ENCODE measurements at regions not wholly inside any gene's neighbourhood (a gene's known extent, or its start where the extent isn't known, plus 50 kb on each side); places are given as distances from the start of the nearest gene placed in this dataset.

DNA sequence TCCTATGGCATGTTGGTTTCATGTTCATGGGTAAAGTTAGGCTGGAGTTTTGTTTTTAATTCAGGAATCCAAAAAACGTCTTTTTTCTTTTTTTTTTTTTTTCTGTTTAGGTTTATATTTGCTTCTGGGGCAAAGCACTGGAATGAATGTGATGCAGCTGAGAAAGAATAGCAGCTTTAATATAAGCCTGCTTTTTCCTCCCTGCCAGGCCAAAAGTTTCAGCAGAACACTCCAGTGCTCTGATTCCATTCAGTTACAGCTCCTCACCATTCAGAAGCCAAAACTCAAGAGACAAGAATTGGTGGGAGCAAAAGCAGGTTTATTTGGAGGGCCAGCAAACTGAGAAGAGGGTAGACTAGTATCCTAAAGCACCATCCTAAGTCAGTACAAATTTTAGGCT lies 102.7 kb upstream of the PELI1 start:
- 56 to 64% methylated on average over 1 of the region's 1 CpG for WGBS, 2 donors
- no peaks in the 10 kb centered on the region for H3K36me3 ChIP-seq
- H3K27ac ChIP-seq: no peak overlapping the region
- no peaks in the 10 kb centered on the region for H3K9me3 ChIP-seq
- intact Hi-C loops (cut with DNase I): no loop called here
- no peaks in the 10 kb centered on the region for H3K27me3 ChIP-seq
- peaks cover 0 to 10% (median 3%) of the 10 kb centered on the region in 4 donors for H3K4me1 ChIP-seq
- H3K4me3 ChIP-seq: no peak overlapping the region
- TF ChIP-seq, protein P1, sequence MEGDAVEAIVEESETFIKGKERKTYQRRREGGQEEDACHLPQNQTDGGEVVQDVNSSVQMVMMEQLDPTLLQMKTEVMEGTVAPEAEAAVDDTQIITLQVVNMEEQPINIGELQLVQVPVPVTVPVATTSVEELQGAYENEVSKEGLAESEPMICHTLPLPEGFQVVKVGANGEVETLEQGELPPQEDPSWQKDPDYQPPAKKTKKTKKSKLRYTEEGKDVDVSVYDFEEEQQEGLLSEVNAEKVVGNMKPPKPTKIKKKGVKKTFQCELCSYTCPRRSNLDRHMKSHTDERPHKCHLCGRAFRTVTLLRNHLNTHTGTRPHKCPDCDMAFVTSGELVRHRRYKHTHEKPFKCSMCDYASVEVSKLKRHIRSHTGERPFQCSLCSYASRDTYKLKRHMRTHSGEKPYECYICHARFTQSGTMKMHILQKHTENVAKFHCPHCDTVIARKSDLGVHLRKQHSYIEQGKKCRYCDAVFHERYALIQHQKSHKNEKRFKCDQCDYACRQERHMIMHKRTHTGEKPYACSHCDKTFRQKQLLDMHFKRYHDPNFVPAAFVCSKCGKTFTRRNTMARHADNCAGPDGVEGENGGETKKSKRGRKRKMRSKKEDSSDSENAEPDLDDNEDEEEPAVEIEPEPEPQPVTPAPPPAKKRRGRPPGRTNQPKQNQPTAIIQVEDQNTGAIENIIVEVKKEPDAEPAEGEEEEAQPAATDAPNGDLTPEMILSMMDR (IDR thresholded peaks at IDR 0.05): no peak
- TF ChIP-seq EP300 (IDR thresholded peaks at IDR 0.05) (no peak), POLR2A (IDR thresholded peaks at IDR 0.05) (no peak), POLR2AphosphoS5 (IDR thresholded peaks at IDR 0.05) (no peak)
- no peak for DNase-seq

DNA sequence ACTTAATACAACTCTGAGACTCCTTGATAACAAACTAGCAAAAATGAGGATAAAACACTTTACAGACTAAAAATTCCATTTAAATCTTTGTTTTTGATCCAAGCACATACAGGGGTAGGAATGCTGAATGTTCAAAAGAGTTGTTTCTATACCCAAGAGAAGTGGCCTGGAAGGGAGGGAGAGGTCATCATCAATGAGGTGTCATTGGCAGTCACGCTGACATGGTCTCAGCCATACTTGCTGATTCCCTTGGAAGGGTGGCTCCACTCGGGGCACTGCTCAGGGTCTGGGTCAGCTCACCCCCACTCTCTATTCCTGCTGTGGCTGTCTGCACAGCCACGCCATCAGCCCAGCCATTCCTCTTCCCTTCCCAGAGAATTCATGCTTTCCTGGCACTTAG lies 105.2 kb upstream of the PELI1 start:
- Histone ChIP-seq H3K4me3 (no peak overlapping the region), H3K9me3 (no peaks in the 10 kb centered on the region), H3K27ac (no peak overlapping the region), H3K36me3 (no peaks in the 10 kb centered on the region), H3K4me1 (peaks cover 0 to 10% (median 3%) of the 10 kb centered on the region in 4 donors), H3K27me3 (no peaks in the 10 kb centered on the region)
- TF ChIP-seq, protein P1 (IDR thresholded peaks at IDR 0.05): no peak
- TF ChIP-seq EP300 (IDR thresholded peaks at IDR 0.05) (no peak), POLR2AphosphoS5 (IDR thresholded peaks at IDR 0.05) (no peak), POLR2A (IDR thresholded peaks at IDR 0.05) (no peak)
- intact Hi-C loops (cut with DNase I): no loop called here
- WGBS, 2 donors: 94 to 95% methylated on average over 3 of the region's 3 CpGs
- no peak for DNase-seq

DNA sequence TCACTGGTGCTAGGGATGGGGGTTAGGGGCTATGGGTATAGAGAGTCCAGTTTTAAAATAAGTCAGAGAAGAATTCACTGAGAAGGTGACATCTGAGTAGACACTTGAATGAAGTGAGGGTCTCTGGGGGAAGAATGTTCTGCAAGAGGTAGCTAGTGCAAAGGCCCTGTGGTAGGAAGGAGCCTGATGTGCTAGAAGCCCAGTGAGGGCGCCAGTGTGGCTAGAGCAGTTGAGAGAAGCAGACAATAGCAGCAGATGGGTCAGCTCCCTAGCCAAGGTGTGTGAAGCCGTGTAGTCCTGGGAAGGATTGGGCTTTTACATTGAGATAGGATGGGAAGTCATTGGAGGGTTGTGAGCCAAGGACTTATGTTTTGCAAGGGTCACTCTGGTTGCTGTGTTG lies 105.8 kb upstream of the PELI1 start:
- Histone ChIP-seq H3K4me3 (no peak overlapping the region), H3K9me3 (no peaks in the 10 kb centered on the region), H3K27ac (no peak overlapping the region), H3K36me3 (no peaks in the 10 kb centered on the region), H3K27me3 (no peaks in the 10 kb centered on the region), H3K4me1 (peaks cover 0 to 10% (median 3%) of the 10 kb centered on the region in 4 donors)
- DNase-seq: no peak
- intact Hi-C loops (cut with DNase I): no loop called here
- TF ChIP-seq, protein P1 (IDR thresholded peaks at IDR 0.05): no peak
- TF ChIP-seq EP300 (IDR thresholded peaks at IDR 0.05) (no peak), POLR2AphosphoS5 (IDR thresholded peaks at IDR 0.05) (no peak)
- 95 to 96% methylated on average over 2 of the region's 2 CpGs for WGBS, 2 donors

DNA sequence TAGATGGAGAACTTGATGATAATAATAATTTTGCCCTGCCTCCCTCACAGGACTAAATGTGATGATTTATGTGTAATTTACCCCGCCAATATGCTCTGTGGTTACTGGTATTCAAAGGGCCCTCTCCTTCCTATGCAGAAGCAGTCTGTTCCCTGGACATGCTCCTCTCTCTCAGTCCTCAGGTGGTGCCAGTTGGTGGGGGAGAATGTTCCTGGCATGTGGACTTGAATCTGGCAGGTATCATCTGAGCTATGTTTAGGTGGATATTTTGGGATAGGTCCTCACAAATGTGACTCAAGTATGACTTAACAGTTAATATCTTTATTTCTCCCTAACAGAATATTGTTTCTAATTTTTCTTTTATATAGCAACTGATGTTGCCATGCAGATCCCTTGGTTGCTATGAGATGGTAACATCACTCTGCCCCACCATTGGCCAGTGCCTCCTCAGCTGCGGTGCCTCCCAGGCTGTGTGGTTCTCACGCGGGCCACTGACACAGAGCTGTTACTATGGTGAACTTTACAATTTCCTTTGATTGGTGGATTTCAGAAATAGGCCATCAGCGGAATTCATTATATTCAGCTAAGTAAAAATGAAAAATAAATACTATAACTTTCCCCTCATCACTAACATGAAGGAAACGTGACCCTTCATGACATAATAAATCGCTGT lies 106.7 kb upstream of the PELI1 start:
- 93 to 96% methylated on average over 7 of the region's 7 CpGs for WGBS, 2 donors
- H3K27ac ChIP-seq: no peak overlapping the region
- intact Hi-C loops (cut with DNase I): no loop called here
- no peak for DNase-seq
- no peaks in the 10 kb centered on the region for H3K9me3 ChIP-seq
- TF ChIP-seq POLR2AphosphoS5 (IDR thresholded peaks at IDR 0.05) (no peak), EP300 (IDR thresholded peaks at IDR 0.05) (no peak), POLR2A (IDR thresholded peaks at IDR 0.05) (no peak)
- TF ChIP-seq, protein P1 (IDR thresholded peaks at IDR 0.05): no peak
- no peaks in the 10 kb centered on the region for H3K36me3 ChIP-seq
- H3K4me1 ChIP-seq: peaks cover 0 to 10% (median 3%) of the 10 kb centered on the region in 4 donors
- H3K27me3 ChIP-seq: no peaks in the 10 kb centered on the region
- H3K4me3 ChIP-seq: no peak overlapping the region
